ENCODE measurements at regions not wholly inside any gene's neighbourhood (a gene's known extent, or its start where the extent isn't known, plus 50 kb on each side); places are given as distances from the start of the nearest gene placed in this dataset.

DNA sequence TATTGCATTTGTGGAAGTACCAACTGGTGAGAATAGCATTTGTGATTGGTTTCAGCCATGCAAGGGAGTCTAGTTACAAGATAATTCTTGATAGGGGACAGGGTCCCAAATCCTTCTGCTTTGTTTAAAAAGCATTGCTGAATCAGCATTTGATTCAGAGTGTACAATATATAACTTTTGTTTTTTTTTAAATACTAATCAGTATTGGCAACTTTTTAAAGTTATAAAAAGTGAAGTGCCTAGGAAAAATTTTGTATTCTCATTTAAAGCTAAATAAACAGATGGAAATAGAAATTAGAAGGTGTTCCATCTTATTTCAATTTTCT, 75.4 kb upstream of the SLC25A26 start:
- CTCF ChIA-PET = no interaction called here
- Mint-ChIP-seq H3K9me3 (no peaks in the 10 kb centered on the region), H3K27me3 (peaks cover 7% of the 10 kb centered on the region), H3K36me3 (ENCODE audit: low read depth) (no peaks in the 10 kb centered on the region), H3K27ac (no peak overlapping the region), H3K4me3 (no peak overlapping the region), H3K4me1 (ENCODE audit: low read depth) (no peaks in the 10 kb centered on the region)
- DNase-seq = no peak
- POLR2A ChIA-PET = no interaction called here
- TF ChIP-seq, protein P1, sequence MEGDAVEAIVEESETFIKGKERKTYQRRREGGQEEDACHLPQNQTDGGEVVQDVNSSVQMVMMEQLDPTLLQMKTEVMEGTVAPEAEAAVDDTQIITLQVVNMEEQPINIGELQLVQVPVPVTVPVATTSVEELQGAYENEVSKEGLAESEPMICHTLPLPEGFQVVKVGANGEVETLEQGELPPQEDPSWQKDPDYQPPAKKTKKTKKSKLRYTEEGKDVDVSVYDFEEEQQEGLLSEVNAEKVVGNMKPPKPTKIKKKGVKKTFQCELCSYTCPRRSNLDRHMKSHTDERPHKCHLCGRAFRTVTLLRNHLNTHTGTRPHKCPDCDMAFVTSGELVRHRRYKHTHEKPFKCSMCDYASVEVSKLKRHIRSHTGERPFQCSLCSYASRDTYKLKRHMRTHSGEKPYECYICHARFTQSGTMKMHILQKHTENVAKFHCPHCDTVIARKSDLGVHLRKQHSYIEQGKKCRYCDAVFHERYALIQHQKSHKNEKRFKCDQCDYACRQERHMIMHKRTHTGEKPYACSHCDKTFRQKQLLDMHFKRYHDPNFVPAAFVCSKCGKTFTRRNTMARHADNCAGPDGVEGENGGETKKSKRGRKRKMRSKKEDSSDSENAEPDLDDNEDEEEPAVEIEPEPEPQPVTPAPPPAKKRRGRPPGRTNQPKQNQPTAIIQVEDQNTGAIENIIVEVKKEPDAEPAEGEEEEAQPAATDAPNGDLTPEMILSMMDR (IDR thresholded peaks at IDR 0.05) = no peak
- intact Hi-C loops (cut with micrococcal nuclease) = no loop called here
- ATAC-seq = no peak

DNA sequence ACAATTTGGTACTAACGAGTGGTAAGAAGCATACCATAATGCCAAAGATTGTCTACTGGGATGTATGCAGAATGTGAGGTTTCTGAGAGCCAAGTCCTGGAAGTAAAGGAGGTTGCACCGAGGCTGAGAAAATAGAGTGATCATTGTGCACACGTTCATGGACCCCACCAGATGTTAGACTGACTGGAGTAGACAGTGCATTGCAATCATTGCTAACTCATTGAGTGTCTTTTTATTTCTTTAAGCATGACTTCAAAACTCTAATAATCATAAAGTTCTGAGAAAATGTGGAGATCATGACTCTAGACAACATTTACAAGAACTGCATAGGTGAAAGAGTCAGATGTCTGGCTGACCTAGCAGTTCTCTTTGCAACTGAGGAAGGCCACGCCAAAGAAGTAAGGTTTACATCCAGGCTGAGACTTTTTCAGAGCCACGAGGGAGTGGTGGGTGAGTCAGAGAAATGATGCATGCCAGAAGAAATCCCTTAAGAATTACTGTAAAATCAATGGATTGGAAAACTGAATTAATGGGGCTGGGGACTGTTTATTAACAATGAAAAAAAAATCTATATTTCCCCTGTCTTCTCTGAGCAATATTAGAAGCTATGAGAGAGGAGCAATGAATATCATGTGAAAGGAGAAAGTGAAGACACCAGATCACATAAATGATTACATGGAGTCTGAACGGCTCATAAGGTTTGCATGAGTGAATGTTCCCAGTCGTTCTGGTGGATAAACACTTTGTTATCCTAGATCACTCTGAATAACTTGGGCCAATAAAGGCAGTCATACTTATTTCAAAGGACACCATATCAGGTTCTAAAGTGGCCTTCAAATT, 76.0 kb upstream of the SLC25A26 start:
- POLR2A ChIA-PET = no interaction called here
- CTCF ChIA-PET = no interaction called here
- no peaks in the 10 kb centered on the region for H3K4me1 Mint-ChIP-seq (ENCODE audit: low read depth)

DNA sequence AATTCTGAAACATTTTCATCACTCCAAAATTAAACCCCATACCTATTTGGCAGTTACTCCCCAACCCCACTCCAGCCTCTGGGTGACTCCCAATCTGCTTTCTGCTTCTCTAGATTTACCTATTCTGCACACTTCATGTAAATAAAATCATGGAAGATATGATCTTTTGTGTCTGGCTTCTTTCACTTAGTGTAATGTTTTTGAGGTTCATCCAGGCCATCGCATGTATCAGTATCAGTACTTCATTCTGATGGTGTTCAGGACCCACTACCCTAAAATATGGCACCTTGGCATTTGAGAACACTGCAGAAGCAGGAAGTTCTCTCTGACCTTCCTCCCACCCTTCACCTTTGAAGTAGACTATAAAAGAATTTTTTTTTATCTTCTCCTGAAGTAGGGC, 78.7 kb upstream of the SLC25A26 start:
- POLR2A ChIA-PET = no interaction called here
- no peak for DNase-seq
- Mint-ChIP-seq H3K36me3 (ENCODE audit: low read depth) (no peaks in the 10 kb centered on the region), H3K4me3 (no peak overlapping the region), H3K27me3 (peaks cover 8% of the 10 kb centered on the region), H3K4me1 (ENCODE audit: low read depth) (no peaks in the 10 kb centered on the region), H3K27ac (no peak overlapping the region), H3K9me3 (no peaks in the 10 kb centered on the region)
- CTCF ChIA-PET = no interaction called here
- TF ChIP-seq, protein P1 (IDR thresholded peaks at IDR 0.05) = no peak
- no peak for ATAC-seq
- intact Hi-C loops (cut with micrococcal nuclease) = no loop called here

More for the DNA sequence above, 76.0 kb upstream of the SLC25A26 start:
- H3K27ac Mint-ChIP-seq = no peak overlapping the region
- TF ChIP-seq, protein P1 (IDR thresholded peaks at IDR 0.05) = no peak
- H3K4me3 Mint-ChIP-seq = no peak overlapping the region
- intact Hi-C loops (cut with micrococcal nuclease) = no loop called here
- ATAC-seq = no peak
- DNase-seq = no peak
- H3K36me3 Mint-ChIP-seq (ENCODE audit: low read depth) = no peaks in the 10 kb centered on the region
- peaks cover 10% of the 10 kb centered on the region for H3K27me3 Mint-ChIP-seq
- no peaks in the 10 kb centered on the region for H3K9me3 Mint-ChIP-seq

DNA sequence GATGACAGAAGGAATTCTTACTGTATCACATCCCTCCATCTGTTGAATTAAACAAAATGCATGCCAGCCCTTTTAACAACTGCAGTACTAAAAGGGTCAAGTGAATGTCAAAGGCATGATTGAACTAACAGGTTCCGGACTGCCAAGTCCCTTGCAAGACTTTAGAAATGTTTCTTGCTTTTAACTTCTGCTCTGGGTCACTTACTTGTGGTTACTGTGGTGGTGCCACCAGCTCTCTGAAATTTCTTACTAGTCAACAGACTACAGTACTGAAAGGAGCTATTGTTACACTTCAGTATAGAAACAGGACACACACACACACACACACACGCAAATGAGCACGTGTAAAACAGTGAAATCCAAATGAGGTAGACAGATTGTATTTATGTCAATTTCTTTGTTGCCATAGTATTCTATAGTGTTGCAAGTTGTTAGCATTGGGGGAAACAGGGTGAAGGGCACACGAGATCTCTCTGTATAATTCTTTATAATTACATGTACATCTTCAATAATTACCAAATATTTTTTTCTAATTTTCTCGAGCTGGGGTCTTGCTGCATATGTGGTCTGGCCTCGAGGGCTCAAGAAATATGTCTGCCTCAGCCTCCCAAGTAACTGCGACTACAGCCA, 79.9 kb upstream of the SLC25A26 start:
- ATAC-seq (no peak), DNase-seq (no peak)
- no peaks in the 10 kb centered on the region for H3K9me3 Mint-ChIP-seq
- H3K36me3 Mint-ChIP-seq (ENCODE audit: low read depth) = no peaks in the 10 kb centered on the region
- ChIA-PET POLR2A (no interaction called here), CTCF (interaction anchor here (0.6 kb wide), 1 partner anchor 11 kb away, joined by 3 read pairs; no protein-coding TSS in a partner anchor)
- intact Hi-C loops (cut with micrococcal nuclease) = no loop called here
- TF ChIP-seq, protein P1 (IDR thresholded peaks at IDR 0.05) = no peak
- H3K27ac Mint-ChIP-seq = no peak overlapping the region
- H3K27me3 Mint-ChIP-seq = peaks cover 8% of the 10 kb centered on the region
- no peak overlapping the region for H3K4me3 Mint-ChIP-seq
- H3K4me1 Mint-ChIP-seq (ENCODE audit: low read depth) = no peaks in the 10 kb centered on the region

DNA sequence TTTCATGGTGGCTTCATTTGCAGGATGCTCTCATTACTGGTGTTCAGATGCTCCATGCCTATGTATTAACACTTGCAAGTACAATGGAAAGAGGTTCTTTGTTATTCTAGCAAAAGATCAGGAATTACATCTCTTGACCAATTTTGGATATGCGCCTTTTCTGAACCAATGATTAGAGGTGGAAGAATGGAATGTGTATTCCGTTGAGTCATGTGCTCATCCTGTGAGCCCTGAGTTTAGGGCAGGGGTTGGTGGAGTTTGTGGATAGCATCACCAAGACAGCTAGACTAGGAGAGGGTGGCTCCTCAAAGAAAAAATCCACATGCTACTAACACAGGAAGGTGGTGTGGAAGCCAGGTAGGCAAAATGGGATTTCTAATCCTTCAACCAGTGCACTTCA, 80.7 kb upstream of the SLC25A26 start:
- CTCF ChIA-PET = interaction anchor here (0.6 kb wide), 1 partner anchor 11 kb away, joined by 3 read pairs; no protein-coding TSS in a partner anchor
- Mint-ChIP-seq H3K27ac (no peak overlapping the region), H3K4me3 (no peak overlapping the region), H3K36me3 (ENCODE audit: low read depth) (no peaks in the 10 kb centered on the region), H3K27me3 (peaks cover 7% of the 10 kb centered on the region), H3K4me1 (ENCODE audit: low read depth) (no peaks in the 10 kb centered on the region), H3K9me3 (no peaks in the 10 kb centered on the region)
- DNase-seq (no peak), ATAC-seq (no peak)
- POLR2A ChIA-PET = no interaction called here
- TF ChIP-seq, protein P1 (IDR thresholded peaks at IDR 0.05) = no peak
- intact Hi-C loops (cut with micrococcal nuclease) = no loop called here
